Tibial artery (tissue), 4 donors: ENCODE measurements at regions not wholly inside any gene's neighbourhood (a gene's known extent, or its start where the extent isn't known, plus 50 kb on each side); places are given as distances from the start of the nearest gene placed in this dataset.
"Not testable (repeated sequence)": the region's sequence is repeated elsewhere in the genome, so short reads cannot be mapped to it uniquely, and the experiment has no call there.

Experiments
- DNase-seq, 2 donors: peaks; one replicate each; pipeline ENCODE4 v3.0.0-alpha.2; 2019
- H3K27ac ChIP-seq, 2 donors: fragments of 200-600 bp; sonication (generic) in 1 of 2; 1 replicate in 1 of 2; 2 replicates in 1 of 2; pipeline ENCODE4 v1.5.1; 2018 to 2019; ENCODE audit warnings: mild to moderate bottlenecking in 1 of 2
- H3K27me3 ChIP-seq, 2 donors: fragments of 200-600 bp; sonication (generic) in 1 of 2; one replicate each; pipeline versions ENCODE4 v1.5.1 to v1.6.0; 2016 to 2019
- H3K36me3 ChIP-seq, 3 donors: fragments of 200-600 bp; sonication (generic) in 2 of 3; one replicate each; pipeline ENCODE4 v1.5.1; 2016 to 2019; ENCODE audit warnings: mild to moderate bottlenecking in 2 of 3
- H3K4me1 ChIP-seq, 4 donors: fragments of 200-600 bp; sonication (generic) in 2 of 4; 1 replicate in 3 of 4; 2 replicates in 1 of 4; pipeline ENCODE4 v1.5.1; 2016 to 2019
- H3K4me3 ChIP-seq, 2 donors: fragments of 200-600 bp; sonication (generic) in 1 of 2; 1 replicate in 1 of 2; 2 replicates in 1 of 2; pipeline ENCODE4 v1.5.1; 2018 to 2019; ENCODE audit warnings: mild to moderate bottlenecking in 2 of 2
- H3K9me3 ChIP-seq, 3 donors: fragments of 200-600 bp; sonication (generic) in 1 of 3; one replicate each; pipeline ENCODE4 v1.5.1; 2016 to 2019
- intact Hi-C: fragments of 100-400 bp; cut with DNase I; formaldehyde crosslinking; loops from one replicate; pipeline ENCODE4 v1.15.0; 2023; ENCODE audit warnings: low total_unique reads
- TF ChIP-seq, protein P1 (sequence below), 2 experiments: fragments of 200-600 bp in 1 of 2; fragments of 450-650 bp in 1 of 2; IDR thresholded peaks; one replicate each; pipeline ENCODE4 v1.5.1; 2017 to 2019; ENCODE audit warnings: antibody characterized with exemption in 2 of 2, mild to moderate bottlenecking in 1 of 2, moderate library complexity in 1 of 2

DNA sequence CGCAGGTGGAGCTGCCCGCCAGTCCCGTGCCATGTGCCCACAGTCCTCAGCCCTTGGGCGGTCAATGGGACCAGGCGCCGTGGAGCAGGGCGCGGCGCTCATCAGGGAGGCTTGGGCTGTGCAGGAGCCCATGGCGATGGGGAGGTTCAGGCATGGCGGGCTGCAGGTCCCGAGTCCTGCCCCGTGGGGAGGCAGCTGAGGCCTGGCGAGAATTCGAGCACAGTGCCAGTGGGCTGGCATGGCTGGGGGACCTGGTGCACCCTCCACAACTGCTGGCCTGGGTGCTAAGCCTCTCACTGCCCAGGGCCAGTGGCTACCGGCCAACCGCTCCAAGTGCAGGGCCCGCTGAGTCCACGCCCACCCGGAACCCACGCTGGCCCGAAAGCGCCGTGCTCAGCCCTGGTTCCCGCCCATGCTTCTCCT, 646.5 kb downstream of the GABRG1 start:
- no peak for DNase-seq
- H3K27me3 ChIP-seq = no peaks in the 10 kb centered on the region
- no peak overlapping the region for H3K27ac ChIP-seq
- TF ChIP-seq, protein P1, sequence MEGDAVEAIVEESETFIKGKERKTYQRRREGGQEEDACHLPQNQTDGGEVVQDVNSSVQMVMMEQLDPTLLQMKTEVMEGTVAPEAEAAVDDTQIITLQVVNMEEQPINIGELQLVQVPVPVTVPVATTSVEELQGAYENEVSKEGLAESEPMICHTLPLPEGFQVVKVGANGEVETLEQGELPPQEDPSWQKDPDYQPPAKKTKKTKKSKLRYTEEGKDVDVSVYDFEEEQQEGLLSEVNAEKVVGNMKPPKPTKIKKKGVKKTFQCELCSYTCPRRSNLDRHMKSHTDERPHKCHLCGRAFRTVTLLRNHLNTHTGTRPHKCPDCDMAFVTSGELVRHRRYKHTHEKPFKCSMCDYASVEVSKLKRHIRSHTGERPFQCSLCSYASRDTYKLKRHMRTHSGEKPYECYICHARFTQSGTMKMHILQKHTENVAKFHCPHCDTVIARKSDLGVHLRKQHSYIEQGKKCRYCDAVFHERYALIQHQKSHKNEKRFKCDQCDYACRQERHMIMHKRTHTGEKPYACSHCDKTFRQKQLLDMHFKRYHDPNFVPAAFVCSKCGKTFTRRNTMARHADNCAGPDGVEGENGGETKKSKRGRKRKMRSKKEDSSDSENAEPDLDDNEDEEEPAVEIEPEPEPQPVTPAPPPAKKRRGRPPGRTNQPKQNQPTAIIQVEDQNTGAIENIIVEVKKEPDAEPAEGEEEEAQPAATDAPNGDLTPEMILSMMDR (IDR thresholded peaks at IDR 0.05) = no peak
- H3K36me3 ChIP-seq = no peaks in the 10 kb centered on the region
- no peak overlapping the region for H3K4me3 ChIP-seq
- peaks cover 0 to 7% (median 0%) of the 10 kb centered on the region in 3 donors for H3K9me3 ChIP-seq
- intact Hi-C loops = no loop called here
- H3K4me1 ChIP-seq = no peaks in the 10 kb centered on the region

DNA sequence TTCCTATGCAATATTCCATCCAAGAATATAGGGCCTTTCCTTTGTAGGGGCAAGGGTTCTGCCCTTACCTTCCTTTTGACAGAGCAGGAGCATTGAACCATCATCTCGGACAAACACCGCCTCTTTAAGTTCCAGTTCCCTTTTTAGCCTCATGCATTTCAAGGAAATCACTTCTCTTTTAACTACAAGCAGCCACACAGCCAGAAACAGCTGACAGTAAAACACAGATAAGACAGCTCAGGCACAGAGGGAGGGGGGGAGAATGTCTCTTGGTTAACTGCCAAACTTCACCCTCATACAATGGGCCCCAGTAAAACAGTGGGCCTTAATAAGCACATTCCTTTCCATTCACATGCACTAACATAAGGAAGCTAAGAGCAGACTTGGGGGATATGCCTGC, 648.3 kb downstream of the GABRG1 start:
- TF ChIP-seq, protein P1 (IDR thresholded peaks at IDR 0.05) = no peak
- H3K27ac ChIP-seq = no peak overlapping the region
- no peaks in the 10 kb centered on the region for H3K4me1 ChIP-seq
- intact Hi-C loops = no loop called here
- H3K36me3 ChIP-seq = no peaks in the 10 kb centered on the region
- DNase-seq = no peak
- H3K27me3 ChIP-seq = no peaks in the 10 kb centered on the region
- H3K4me3 ChIP-seq = no peak overlapping the region
- peaks cover 0 to 7% (median 0%) of the 10 kb centered on the region in 3 donors for H3K9me3 ChIP-seq

DNA sequence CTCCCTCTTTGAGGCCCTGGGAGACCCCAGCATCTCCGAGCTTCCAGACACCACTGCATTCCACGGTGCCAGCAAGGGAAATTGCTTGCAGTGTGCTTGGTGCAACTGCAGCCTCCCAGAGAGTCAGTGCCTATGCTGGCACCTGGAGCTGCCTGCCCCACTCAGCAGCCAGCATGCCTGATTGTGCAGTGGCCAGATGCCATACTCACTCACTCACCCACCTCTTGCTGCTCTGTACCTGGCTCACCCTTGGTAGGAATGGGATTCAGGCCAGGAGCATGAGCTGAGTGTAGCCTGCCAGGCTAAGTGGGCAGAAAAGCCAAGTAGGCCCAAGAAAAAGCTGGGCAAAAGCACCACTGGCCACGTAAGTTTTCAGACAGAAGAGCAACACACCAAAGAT, 651.4 kb downstream of the GABRG1 start:
- Histone ChIP-seq H3K27me3 (no peaks in the 10 kb centered on the region), H3K9me3 (peaks cover 0 to 5% (median 0%) of the 10 kb centered on the region in 3 donors), H3K27ac (no peak overlapping the region), H3K36me3 (no peaks in the 10 kb centered on the region), H3K4me1 (no peaks in the 10 kb centered on the region), H3K4me3 (no peak overlapping the region)
- intact Hi-C loops = no loop called here
- TF ChIP-seq, protein P1 (IDR thresholded peaks at IDR 0.05) = no peak
- no peak for DNase-seq

- Histone ChIP-seq H3K27ac (no peak overlapping the region), H3K9me3 (no peaks in the 10 kb centered on the region), H3K27me3 (no peaks in the 10 kb centered on the region), H3K4me1 (no peaks in the 10 kb centered on the region), H3K4me3 (no peak overlapping the region), H3K36me3 (no peaks in the 10 kb centered on the region)
- DNase-seq = no peak
- intact Hi-C loops = no loop called here
- TF ChIP-seq, protein P1 (IDR thresholded peaks at IDR 0.05) = no peak
Observed at GRCh38 chr4:45471335-45471734, 652.5 kb downstream of the GABRG1 start.

DNA sequence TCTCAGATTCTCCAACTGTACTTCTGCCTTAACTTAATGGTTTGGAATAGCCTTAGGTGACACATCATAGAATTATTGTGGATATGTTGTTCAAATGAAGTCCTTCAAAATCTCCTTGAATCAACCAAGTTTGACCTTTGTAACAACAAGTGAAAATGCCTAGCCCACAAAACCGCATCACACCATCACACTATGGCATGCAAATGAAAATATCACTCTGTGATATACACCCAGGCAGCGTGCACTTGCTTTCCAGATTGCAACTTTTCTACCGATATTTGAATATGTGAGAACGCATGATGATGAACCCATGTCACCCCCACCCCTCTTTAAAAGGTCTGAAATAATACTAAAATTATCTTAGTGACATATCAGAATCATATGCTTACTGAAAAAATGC, 656.7 kb downstream of the GABRG1 start:
- Histone ChIP-seq H3K27me3 (no peaks in the 10 kb centered on the region), H3K27ac (no peak overlapping the region), H3K4me3 (no peak overlapping the region), H3K9me3 (no peaks in the 10 kb centered on the region), H3K4me1 (no peaks in the 10 kb centered on the region), H3K36me3 (no peaks in the 10 kb centered on the region)
- DNase-seq = no peak
- intact Hi-C loops = no loop called here
- TF ChIP-seq, protein P1 (IDR thresholded peaks at IDR 0.05) = no peak

DNA sequence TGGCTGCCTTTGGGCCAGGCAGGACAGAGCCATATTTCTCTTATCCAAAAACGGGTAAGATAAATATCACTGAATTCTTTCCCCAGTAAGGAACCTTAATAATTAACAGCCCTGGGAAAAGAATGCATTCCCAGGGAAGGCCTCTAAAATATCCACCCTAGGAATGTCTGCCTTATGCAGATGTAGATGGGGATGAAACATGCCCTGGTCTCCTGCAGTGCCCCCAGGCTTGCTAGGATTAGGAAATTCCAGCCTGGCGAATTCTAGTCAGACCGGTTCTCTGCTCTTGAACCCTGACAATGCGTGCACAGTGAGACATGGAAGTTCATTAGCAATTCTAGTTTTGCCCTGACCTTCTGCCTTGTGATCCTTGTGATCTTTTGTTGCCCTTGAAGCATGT, 663.7 kb downstream of the GABRG1 start:
- H3K27ac ChIP-seq, DNase-seq, H3K36me3 ChIP-seq, intact Hi-C loops, H3K27me3 ChIP-seq, H3K4me1 ChIP-seq, H3K9me3 ChIP-seq, H3K4me3 ChIP-seq: not testable (repeated sequence)
